ENCODE measurements at regions not wholly inside any gene's neighbourhood (a gene's known extent, or its start where the extent isn't known, plus 50 kb on each side); places are given as distances from the start of the nearest gene placed in this dataset.

GRCh38 chr2:62296832-62297623 is 101.1 kb downstream of the B3GNT2 start:
- no peak for DNase-seq

- DNase-seq, result no peak
These were observed 100.3 kb downstream of the B3GNT2 start for GRCh38 chr2:62296034-62296831.

- peak; percentile 30 for DNase-seq
These were observed 97.8 kb downstream of the B3GNT2 start for GRCh38 chr2:62293490-62294271.

- no peak for DNase-seq
These were observed 97.2 kb downstream of the B3GNT2 start for GRCh38 chr2:62293151-62293489.

- no peak for DNase-seq
These were observed 96.3 kb downstream of the B3GNT2 start for GRCh38 chr2:62292190-62292589.

- DNase-seq, result no peak
These were observed 95.7 kb downstream of the B3GNT2 start for GRCh38 chr2:62291517-62292137.

GRCh38 chr2:62291052-62291451 is 95.1 kb downstream of the B3GNT2 start:
- DNase-seq, result no peak

GRCh38 chr2:62287899-62288880 is 92.3 kb downstream of the B3GNT2 start:
- DNase-seq, result no peak

- no peak for DNase-seq
These were observed 91.4 kb downstream of the B3GNT2 start for GRCh38 chr2:62287282-62287681.

GRCh38 chr2:62286089-62286785 is 90.3 kb downstream of the B3GNT2 start:
- no peak for DNase-seq

GRCh38 chr2:62284980-62285379 is 89.1 kb downstream of the B3GNT2 start:
- no peak for DNase-seq

GRCh38 chr2:62284471-62284870 is 88.6 kb downstream of the B3GNT2 start:
- DNase-seq, result no peak

GRCh38 chr2:62283147-62283546 is 87.2 kb downstream of the B3GNT2 start:
- DNase-seq, result no peak

GRCh38 chr2:62281663-62282062 is 85.7 kb downstream of the B3GNT2 start:
- no peak for DNase-seq

- no peak for DNase-seq
These were observed 81.8 kb downstream of the B3GNT2 start for GRCh38 chr2:62277688-62278087.
